HCEC 1CT (cell line): ENCODE measurements at regions not wholly inside any gene's neighbourhood (a gene's known extent, or its start where the extent isn't known, plus 50 kb on each side); places are given as distances from the start of the nearest gene placed in this dataset.
"Not testable (repeated sequence)": the region's sequence is repeated elsewhere in the genome, so short reads cannot be mapped to it uniquely, and the experiment has no call there.

Source experiments
- DNase-seq: peaks from one replicate; pipeline ENCODE4 v3.0.0-alpha.2; 2017

GRCh38 chr6:57989520-57990080, 672.2 kb downstream of the PRIM2 start:
- not testable (repeated sequence) for DNase-seq

GRCh38 chr6:57998858-57999619, 681.6 kb downstream of the PRIM2 start:
- not testable (repeated sequence) for DNase-seq

GRCh38 chr6:58000233-58000632, 682.8 kb downstream of the PRIM2 start:
- DNase-seq = not testable (repeated sequence)

GRCh38 chr6:58003417-58004167, 686.2 kb downstream of the PRIM2 start:
- DNase-seq = not testable (repeated sequence)

GRCh38 chr6:58007334-58008000, 690.0 kb downstream of the PRIM2 start:
- DNase-seq = not testable (repeated sequence)

DNA sequence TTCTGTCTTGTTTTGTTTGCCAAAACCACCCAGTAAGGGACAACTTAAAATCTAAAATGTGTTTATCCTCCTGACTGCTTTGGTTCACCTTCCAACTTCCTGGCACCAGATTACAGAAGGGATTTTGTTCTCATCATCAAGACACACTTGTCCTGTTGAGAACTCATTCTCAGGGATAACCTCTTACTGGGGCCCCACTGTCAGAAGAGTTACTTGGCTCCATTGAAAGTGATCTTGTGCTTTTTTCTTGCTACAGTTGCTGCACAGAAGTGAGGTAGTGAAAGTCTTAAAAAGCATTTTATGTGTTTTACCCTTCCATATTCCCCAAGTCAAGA, 690.5 kb downstream of the PRIM2 start:
- not testable (repeated sequence) for DNase-seq

DNA sequence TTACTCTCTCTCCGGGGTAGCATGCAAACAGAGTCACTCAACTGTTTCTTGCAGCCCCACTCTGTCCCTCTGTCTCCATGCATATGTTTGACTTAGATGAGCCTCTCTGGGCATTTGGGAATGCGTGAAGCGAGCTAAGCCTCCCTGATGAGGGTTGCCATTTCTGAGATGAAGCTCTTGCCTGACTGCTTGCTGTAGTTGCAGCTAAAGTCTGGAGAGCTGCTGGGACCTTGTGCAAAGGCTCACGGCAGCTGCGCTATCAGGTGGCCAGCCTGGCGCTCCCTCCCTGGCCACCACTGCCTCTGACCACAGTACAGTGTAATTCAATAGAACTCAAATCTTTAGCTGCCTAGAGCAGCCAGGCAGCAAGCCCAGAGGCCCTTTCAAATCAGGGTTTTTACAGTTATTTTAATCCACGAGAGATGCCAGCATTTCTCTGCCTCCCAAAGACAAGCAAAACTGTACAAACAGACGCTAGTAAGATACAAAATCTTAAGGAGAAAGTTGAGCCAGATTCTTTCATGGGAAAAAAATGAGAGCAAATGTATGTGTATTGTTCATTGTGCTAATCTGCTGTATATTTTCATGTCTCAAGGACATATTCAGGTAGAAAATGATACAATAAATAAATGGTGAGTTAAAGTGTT, 694.6 kb downstream of the PRIM2 start:
- DNase-seq = not testable (repeated sequence)

- DNase-seq = not testable (repeated sequence)
Observed at GRCh38 chr6:58016614-58017013, 699.2 kb downstream of the PRIM2 start.

DNA sequence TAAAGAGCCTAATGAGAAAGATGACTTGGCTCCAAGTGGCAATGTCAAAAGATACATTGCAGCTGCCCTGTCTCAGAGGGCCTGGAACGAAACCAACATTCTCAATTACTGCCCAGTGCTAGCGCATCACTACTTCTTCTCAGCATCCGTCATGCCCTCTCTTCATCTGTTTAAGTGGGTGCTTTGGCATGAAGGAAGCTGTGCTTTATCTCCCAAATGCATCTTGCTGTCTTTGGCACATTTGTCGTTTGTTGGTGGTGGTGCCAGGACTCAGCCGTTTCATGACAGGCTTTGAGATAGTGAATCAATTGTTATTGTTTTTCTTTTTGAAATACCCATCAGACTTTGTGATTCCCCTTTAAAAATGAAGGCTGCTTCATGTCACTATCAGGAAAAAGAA, 710.8 kb downstream of the PRIM2 start:
- DNase-seq = not testable (repeated sequence)

- DNase-seq = not testable (repeated sequence)
Observed at GRCh38 chr6:58038213-58038612, 720.8 kb downstream of the PRIM2 start.

- not testable (repeated sequence) for DNase-seq
Observed at GRCh38 chr6:58046584-58046983, 729.2 kb downstream of the PRIM2 start.

DNA sequence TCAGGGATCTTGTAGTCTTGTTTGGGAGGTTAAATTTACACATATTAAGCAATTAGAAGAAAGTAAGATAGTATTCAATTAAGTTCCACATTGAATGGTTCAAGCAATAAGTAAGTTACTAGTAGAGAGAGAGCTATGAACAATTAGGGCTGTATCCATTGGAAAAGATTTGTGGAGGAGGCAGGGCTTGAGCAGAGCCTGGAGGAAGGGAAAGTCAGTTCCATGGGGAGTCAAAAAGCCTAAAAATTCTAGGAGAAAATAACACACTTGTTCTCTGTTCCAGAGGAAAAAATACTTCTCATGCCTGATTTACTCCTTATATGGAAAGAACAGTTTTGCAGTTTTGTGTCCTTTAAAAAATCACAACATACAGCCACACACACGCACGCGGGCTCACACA, 730.0 kb downstream of the PRIM2 start:
- DNase-seq = not testable (repeated sequence)

- DNase-seq = not testable (repeated sequence)
Observed at GRCh38 chr6:58047865-58048264, 730.4 kb downstream of the PRIM2 start.

- not testable (repeated sequence) for DNase-seq
Observed at GRCh38 chr6:58055465-58056176, 738.2 kb downstream of the PRIM2 start.

- not testable (repeated sequence) for DNase-seq
Observed at GRCh38 chr6:58059701-58060100, 742.3 kb downstream of the PRIM2 start.

GRCh38 chr6:58063542-58063941, 746.1 kb downstream of the PRIM2 start:
- DNase-seq = not testable (repeated sequence)

DNA sequence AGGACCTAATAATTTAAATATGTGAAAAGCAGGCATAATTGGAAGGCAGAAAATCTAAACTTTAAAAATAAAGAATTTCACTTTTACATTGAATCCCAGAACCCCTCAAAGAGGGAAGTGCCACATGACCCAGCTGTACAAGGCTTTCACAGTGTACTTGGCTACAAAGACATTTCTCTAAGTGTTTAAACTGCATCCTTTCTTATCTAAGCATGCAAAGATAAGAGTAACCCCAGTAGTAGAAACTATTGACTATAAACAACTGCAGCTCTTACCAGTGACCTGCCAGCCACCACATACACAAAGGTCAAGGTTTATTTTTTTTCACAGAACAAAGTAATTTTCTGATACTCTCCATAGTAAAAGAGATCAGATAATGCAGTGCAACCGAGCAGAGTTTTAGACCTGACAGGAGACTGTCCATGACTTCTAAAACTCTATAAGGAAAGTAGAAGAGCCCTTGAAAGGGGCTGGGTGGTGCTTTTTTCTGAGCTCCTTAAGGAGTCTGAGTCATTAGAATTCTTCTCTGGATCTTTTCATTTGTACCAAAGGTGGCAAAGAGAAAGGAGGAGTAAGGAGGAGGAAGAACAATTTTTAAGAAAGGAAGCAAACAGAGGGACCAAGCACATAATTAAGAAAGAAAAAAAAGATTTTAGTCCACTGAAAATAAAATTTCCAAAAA, 750.6 kb downstream of the PRIM2 start:
- not testable (repeated sequence) for DNase-seq

- no peak for DNase-seq
Observed at GRCh38 chr6:58073263-58073662, 755.8 kb downstream of the PRIM2 start.

DNA sequence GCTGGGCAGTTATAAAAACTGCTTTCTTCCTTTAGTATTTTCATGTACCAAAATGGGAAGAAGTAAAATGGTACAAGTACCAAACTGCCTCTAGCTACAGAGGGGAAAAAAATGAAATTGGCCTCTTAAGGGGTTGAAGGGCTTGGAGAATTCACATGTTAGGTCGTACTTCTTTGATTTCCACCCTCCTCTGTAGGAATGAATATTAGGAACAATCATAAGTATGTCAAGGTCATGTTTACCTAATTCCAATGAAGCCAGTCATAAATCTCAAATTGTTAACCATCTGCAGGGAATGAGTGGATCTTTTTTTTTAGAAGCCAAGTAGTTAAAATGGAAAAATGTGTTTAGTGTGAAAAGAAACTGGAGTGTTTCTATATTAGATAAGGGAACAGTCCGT, 772.6 kb downstream of the PRIM2 start:
- DNase-seq = not testable (repeated sequence)

- not testable (repeated sequence) for DNase-seq
Observed at GRCh38 chr6:58097251-58097650, 779.8 kb downstream of the PRIM2 start.

DNA sequence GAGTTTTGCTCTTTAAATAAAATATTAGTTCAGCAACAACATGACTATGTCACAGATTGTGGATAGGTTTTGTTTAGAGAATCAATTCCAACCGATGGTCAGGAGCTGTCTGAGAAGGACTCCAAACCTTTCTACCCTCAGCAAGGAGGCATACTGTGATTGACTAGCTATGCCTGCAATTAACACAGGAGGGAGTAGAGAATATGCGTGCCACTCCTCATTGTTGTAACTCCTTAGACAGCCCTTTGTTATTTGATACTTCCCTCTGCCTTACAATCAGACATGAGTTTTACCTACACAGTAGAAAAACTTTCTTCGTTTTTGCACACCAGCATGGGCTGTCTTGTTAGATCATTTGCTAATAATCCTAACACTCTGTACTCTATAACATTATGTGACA, 796.5 kb downstream of the PRIM2 start:
- DNase-seq = no peak
